Motor neuron (in vitro differentiated cells): ENCODE measurements at regions not wholly inside any gene's neighbourhood (a gene's known extent, or its start where the extent isn't known, plus 50 kb on each side); places are given as distances from the start of the nearest gene placed in this dataset.

ENCODE experiments used
- ATAC-seq, 8 experiments: fragments of 200-7000 bp; cut with Tn5 transposase; replicated peaks in 6 of 8; 2 replicates each; pipeline ENCODE4 v1.8.0; 2021; ENCODE audit warnings: mild to moderate bottlenecking in 8 of 8, moderate library complexity in 8 of 8
- H3K27ac ChIP-seq, 2 donors: fragments of 250-450 bp; sonication (Bioruptor Pico); 2 replicates each; pipeline ENCODE4 v1.9.0; 2021; ENCODE audit warnings: antibody characterized with exemption in 2 of 2, mild to moderate bottlenecking in 2 of 2, moderate library complexity in 1 of 2
- H3K4me1 ChIP-seq, 2 donors: fragments of 250-450 bp; sonication (Bioruptor Pico); replicated peaks in 1 of 2; 2 replicates each; pipeline ENCODE4 v1.6.1; 2021; ENCODE audit warnings: antibody characterized with exemption in 2 of 2, mild to moderate bottlenecking in 2 of 2, moderate library complexity in 1 of 2
- H3K4me3 ChIP-seq, 5 donors: fragments of 250-450 bp; sonication (Bioruptor Pico); 2 replicates each; pipeline ENCODE4 v1.9.0; 2021; ENCODE audit warnings: antibody characterized with exemption in 5 of 5, mild to moderate bottlenecking in 5 of 5, moderate library complexity in 4 of 5
- WGBS, 10 experiments: fragments of 450-650 bp; shearing (Covaris generic); methylation state at CpG; one replicate each; pipeline ENCODE4 v1.0.0; 2022; 5-methylcytosine and 5-hydroxymethylcytosine counted together
- in situ Hi-C, 9 experiments: fragments of 400-800 bp; cut with MboI; loops; one replicate each; pipeline ENCODE4 v1.15.0; 2021; ENCODE audit warnings: low sequenced_read_pairs in 9 of 9, low pct_unique_long_range_greater_than_20kb in 2 of 9; ENCODE audit not compliant: unreplicated experiment in 9 of 9

GRCh38 chr1:98503771-98504170, 157.8 kb upstream of the SNX7 start:
- Histone ChIP-seq H3K4me1 (no peaks in the 10 kb centered on the region), H3K4me3 (no peak overlapping the region), H3K27ac (no peak overlapping the region)
- in situ Hi-C loops = no loop called here
- no peak for ATAC-seq
- 36 to 100% (median 67%) methylated on average over 1 of the region's 1 CpG; no CpG with 5 or more reads in 1 of the 10 experiments for WGBS, 10 experiments

- Histone ChIP-seq H3K4me1 (no peaks in the 10 kb centered on the region), H3K27ac (no peak overlapping the region), H3K4me3 (no peak overlapping the region)
- no peak for ATAC-seq
- in situ Hi-C loops = no loop called here
Observed at GRCh38 chr1:98502937-98503336, 158.6 kb upstream of the SNX7 start.

- Histone ChIP-seq H3K27ac (no peak overlapping the region), H3K4me3 (no peak overlapping the region), H3K4me1 (no peaks in the 10 kb centered on the region)
- in situ Hi-C loops = no loop called here
- 15 to 100% (median 86%) methylated on average over 1 to 2 of the region's 2 CpGs for WGBS, 10 experiments
- no peak for ATAC-seq
Observed at GRCh38 chr1:98500324-98500723, 161.2 kb upstream of the SNX7 start.

- no peak overlapping the region for H3K4me3 ChIP-seq
- H3K4me1 ChIP-seq = peaks cover under 1 to 6% of the 10 kb centered on the region in 2 donors
- 0 to 100% (median 87%) methylated on average over 1 of the region's 1 CpG for WGBS, 10 experiments
- H3K27ac ChIP-seq = no peak overlapping the region
- in situ Hi-C loops = no loop called here
- no peak for ATAC-seq
Observed at GRCh38 chr1:98498651-98499050, 162.9 kb upstream of the SNX7 start.

GRCh38 chr1:98497497-98497896, 164.0 kb upstream of the SNX7 start:
- Histone ChIP-seq H3K4me3 (no peak overlapping the region), H3K27ac (no peak overlapping the region), H3K4me1 (peaks cover 5 to 7% of the 10 kb centered on the region in 2 donors)
- peak in 3 of 8 experiments; percentile 55 to 71 (median 65) for ATAC-seq
- WGBS, 10 experiments = 31 to 100% (median 83%) methylated on average over 2 of the region's 2 CpGs; no CpG with 5 or more reads in 3 of the 10 experiments
- in situ Hi-C loops = no loop called here

GRCh38 chr1:98496256-98496995, 165.1 kb upstream of the SNX7 start:
- WGBS, 10 experiments = 0 to 94% (median 80%) methylated on average over 1 to 2 of the region's 2 CpGs; no CpG with 5 or more reads in 1 of the 10 experiments
- H3K27ac ChIP-seq = no peak overlapping the region
- ATAC-seq = peak in 2 of 8 experiments; percentile 56 to 68
- in situ Hi-C loops = no loop called here
- peaks cover 5 to 8% of the 10 kb centered on the region in 2 donors for H3K4me1 ChIP-seq
- H3K4me3 ChIP-seq = no peak overlapping the region

GRCh38 chr1:98493469-98493868, 168.1 kb upstream of the SNX7 start:
- peak in 5 of 8 experiments; percentile 40 to 84 (median 67) for ATAC-seq
- in situ Hi-C loops = no loop called here
- H3K4me1 ChIP-seq = peaks cover 5 to 11% of the 10 kb centered on the region in 2 donors
- no peak overlapping the region for H3K27ac ChIP-seq
- no peak overlapping the region for H3K4me3 ChIP-seq

GRCh38 chr1:98490099-98490498, 171.4 kb upstream of the SNX7 start:
- Histone ChIP-seq H3K27ac (no peak overlapping the region), H3K4me1 (peaks cover 5 to 11% of the 10 kb centered on the region in 2 donors), H3K4me3 (no peak overlapping the region)
- WGBS, 10 experiments = 0 to 100% (median 92%) methylated on average over 1 of the region's 1 CpG; no CpG with 5 or more reads in 2 of the 10 experiments
- in situ Hi-C loops = no loop called here
- ATAC-seq = no peak

- no peak for ATAC-seq
- in situ Hi-C loops = no loop called here
- no peak overlapping the region for H3K4me3 ChIP-seq
- 29 to 100% (median 91%) methylated on average over 1 to 5 of the region's 5 CpGs for WGBS, 10 experiments
- H3K27ac ChIP-seq = no peak overlapping the region
- H3K4me1 ChIP-seq = peaks cover 0 to 4% of the 10 kb centered on the region in 2 donors
Observed at GRCh38 chr1:98487620-98488019, 173.9 kb upstream of the SNX7 start.

GRCh38 chr1:98482611-98483010, 178.9 kb upstream of the SNX7 start:
- Histone ChIP-seq H3K27ac (no peak overlapping the region), H3K4me3 (no peak overlapping the region), H3K4me1 (peaks cover 0 to 4% of the 10 kb centered on the region in 2 donors)
- ATAC-seq = no peak
- in situ Hi-C loops = no loop called here
- 79 to 100% (median 91%) methylated on average over 1 to 3 of the region's 3 CpGs for WGBS, 10 experiments

GRCh38 chr1:98480271-98480670, 181.2 kb upstream of the SNX7 start:
- ATAC-seq = no peak
- WGBS, 10 experiments = 7 to 85% (median 61%) methylated on average over 2 of the region's 2 CpGs
- in situ Hi-C loops = no loop called here
- no peak overlapping the region for H3K27ac ChIP-seq
- no peak overlapping the region for H3K4me3 ChIP-seq
- H3K4me1 ChIP-seq = peaks cover 0 to 4% of the 10 kb centered on the region in 2 donors

GRCh38 chr1:98478121-98478520, 183.4 kb upstream of the SNX7 start:
- ATAC-seq = no peak
- in situ Hi-C loops = no loop called here
- no peak overlapping the region for H3K27ac ChIP-seq
- WGBS, 10 experiments = 20 to 88% (median 80%) methylated on average over 1 to 3 of the region's 3 CpGs; no CpG with 5 or more reads in 1 of the 10 experiments
- peaks cover 0 to 4% of the 10 kb centered on the region in 2 donors for H3K4me1 ChIP-seq
- no peak overlapping the region for H3K4me3 ChIP-seq

GRCh38 chr1:98472878-98473277, 188.6 kb upstream of the SNX7 start:
- Histone ChIP-seq H3K4me3 (no peak overlapping the region), H3K4me1 (no peaks in the 10 kb centered on the region), H3K27ac (no peak overlapping the region)
- no peak for ATAC-seq
- in situ Hi-C loops = loop anchor here in 6 of 9 experiments (25.0 kb wide), 3 partner anchors 236 to 411 kb away; no protein-coding TSS in a partner anchor
- 57 to 100% (median 80%) methylated on average over 1 to 2 of the region's 2 CpGs; no CpG with 5 or more reads in 1 of the 10 experiments for WGBS, 10 experiments

GRCh38 chr1:98471633-98472032, 189.9 kb upstream of the SNX7 start:
- H3K4me1 ChIP-seq = no peaks in the 10 kb centered on the region
- H3K4me3 ChIP-seq = no peak overlapping the region
- in situ Hi-C loops = loop anchor here in 6 of 9 experiments (25.0 kb wide), 3 partner anchors 234 to 409 kb away; no protein-coding TSS in a partner anchor
- 70 to 100% (median 88%) methylated on average over 1 to 4 of the region's 4 CpGs for WGBS, 10 experiments
- no peak overlapping the region for H3K27ac ChIP-seq
- ATAC-seq = no peak
